T-helper 1 cell (primary cell): ENCODE measurements at regions not wholly inside any gene's neighbourhood (a gene's known extent, or its start where the extent isn't known, plus 50 kb on each side); places are given as distances from the start of the nearest gene placed in this dataset.
"Not testable (repeated sequence)": the region's sequence is repeated elsewhere in the genome, so short reads cannot be mapped to it uniquely, and the experiment has no call there.

Source experiments
- DNase-seq, 5 donors: peaks; one replicate each; pipeline ENCODE4 v3.0.0-alpha.2; 2012 to 2020

- peak in 1 of 5 donors; percentile 65 for DNase-seq
Measured at GRCh38 chr5:79924936-79925893, 65.8 kb downstream of the MTX3 start.

GRCh38 chr5:79923431-79923830 lies 67.6 kb downstream of the MTX3 start:
- no peak for DNase-seq

GRCh38 chr5:79922626-79923025 lies 68.4 kb downstream of the MTX3 start:
- DNase-seq = no peak

DNA sequence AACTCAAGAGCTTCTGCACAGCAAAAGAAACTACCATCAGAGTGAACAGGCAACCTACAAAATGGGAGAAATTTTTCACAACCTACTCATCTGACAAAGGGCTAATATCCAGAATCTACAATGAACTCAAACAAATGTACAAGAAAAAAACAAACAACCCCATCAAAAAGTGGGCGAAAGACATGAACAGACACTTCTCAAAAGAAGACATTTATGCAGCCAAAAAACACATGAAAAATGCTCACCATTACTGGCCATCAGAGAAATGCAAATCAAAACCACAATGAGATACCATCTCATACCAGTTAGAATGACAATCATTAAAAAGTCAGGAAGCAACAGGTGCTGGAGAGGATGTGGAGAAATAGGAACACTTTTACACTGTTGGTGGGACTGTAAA lies 83.6 kb downstream of the MTX3 start:
- not testable (repeated sequence) for DNase-seq

GRCh38 chr5:79902571-79902970 lies 88.5 kb downstream of the MTX3 start:
- DNase-seq = not testable (repeated sequence)

DNA sequence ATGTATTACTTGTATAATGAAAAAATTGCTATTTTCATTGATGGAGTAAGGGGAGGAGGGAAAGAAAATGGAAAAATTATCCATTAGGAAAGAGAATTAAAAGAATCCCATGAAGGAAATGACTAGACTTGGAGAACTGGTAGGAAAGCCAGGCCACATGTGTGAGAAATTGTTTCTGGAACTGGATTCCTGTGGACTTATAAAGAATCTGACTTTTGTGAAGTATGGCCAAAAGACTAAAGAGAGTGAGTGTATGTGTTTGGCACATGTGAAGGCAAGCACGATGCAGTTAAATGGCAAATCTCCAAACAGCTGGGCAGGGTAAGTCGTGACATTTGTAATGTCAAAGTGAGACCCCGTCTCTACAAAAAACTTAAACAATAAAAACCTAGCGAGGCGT lies 89.4 kb downstream of the MTX3 start:
- DNase-seq = no peak

DNA sequence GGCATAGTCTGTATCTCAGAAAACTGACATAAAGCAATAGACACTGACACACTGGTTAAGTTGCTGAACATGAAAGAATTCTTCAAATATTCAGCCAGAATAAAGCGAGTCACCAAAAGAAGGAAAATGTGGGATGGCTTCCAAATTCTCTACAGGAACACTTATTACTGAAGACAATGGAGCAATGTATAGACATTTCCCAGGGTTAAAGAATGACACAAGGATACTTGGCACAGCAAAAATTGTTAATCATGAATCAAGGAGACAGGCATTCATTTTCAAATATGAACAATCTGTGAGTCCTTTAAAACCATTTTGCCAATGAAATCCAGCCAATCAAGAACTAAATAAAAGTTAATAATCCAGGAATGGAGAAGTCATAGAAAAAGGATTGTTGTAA lies 92.5 kb downstream of the MTX3 start:
- DNase-seq = no peak

GRCh38 chr5:79893976-79894375 lies 97.1 kb downstream of the MTX3 start:
- DNase-seq = no peak

GRCh38 chr5:79893485-79893884 lies 97.6 kb downstream of the MTX3 start:
- no peak for DNase-seq

GRCh38 chr5:79890930-79891249 lies 100.2 kb downstream of the MTX3 start:
- DNase-seq = no peak

DNA sequence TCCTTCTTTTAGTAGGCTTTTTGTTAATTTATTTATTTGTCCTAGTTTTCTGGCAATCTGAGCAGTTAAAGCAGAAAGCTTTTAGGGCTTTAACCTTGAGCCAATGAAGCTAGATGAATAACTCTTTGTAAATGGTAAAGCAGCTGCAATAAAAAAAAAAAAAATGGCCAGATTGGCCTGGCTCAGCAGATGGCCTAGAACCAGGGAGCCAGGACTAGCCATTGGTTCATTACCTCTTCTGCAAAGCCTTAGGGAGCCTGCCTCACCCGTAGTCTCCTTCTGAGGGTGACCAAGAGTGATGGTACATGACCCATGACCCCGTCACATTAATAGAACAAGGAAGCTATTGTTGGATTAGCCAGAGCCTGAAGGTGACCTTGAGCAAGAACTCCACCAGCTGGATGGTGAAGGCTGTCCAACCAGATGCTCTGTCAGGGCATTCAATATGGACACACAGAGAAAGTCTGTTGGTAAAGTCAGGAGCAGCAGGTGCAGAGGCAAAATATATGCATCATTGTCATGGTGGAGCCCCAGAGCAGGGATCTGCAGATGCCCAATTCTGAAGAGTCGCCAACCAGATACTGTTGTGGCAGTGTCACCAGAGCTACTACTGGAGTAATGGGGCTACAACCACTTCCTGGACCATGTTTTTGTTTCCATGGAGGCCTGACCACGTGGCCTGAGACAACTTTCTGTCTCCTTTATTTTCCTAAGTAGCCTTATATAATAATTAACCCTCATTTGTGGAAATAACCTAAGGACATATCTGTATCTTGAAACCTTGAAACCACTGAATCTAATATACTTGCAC lies 100.7 kb downstream of the MTX3 start:
- DNase-seq = no peak

DNA sequence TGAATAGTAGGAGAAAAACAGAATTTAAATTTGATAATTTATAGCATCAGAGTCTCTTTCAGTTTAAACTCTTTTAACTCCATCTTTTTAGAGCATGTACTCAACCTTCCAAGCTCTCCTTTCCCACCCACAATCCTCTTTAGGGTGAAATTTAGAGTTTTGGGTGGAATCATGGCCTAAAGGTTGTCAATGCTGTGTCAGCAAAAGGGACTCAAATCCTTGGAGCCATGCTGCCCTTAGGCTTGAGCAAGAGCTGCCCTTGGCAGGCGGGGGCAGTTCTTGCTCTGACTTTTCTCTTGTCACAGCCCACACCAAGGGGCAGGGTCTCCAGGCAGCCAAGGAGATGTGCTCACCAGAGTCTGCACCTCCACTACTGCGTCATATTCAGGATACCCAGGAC lies 102.4 kb downstream of the MTX3 start:
- DNase-seq = no peak

DNA sequence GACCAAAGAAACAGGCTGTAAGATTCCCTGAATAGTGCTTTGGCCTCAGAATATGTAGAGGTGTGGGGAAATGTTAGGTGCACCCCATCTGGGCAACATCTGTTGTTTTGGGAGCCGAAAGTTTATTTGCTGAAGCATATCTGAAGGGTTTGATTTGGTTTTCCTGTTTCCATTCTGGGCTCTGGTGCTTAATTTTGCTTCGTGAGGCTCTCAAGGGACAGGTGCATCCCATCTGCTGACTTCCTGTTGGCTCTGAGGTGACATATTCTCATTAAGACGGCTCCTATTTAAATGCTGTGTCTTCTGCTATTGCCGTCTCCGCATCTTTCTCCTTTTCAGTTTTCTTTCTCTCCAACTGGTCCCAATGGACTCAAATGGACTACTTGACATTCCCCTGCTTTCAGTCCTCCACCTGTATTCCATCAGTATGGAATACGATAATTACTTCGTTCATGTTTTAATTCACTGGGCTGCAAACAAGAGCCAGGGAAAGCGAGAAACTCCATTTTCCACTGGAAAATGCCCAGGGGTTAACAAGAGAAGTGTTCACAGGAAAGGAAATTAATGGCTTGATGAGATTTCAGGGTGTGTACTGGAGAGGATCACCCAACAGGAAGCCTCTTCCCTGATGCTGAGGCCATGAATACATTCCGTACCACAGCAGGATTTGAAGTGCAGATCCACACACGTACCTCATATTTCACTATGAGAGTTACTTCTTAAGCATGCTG lies 104.0 kb downstream of the MTX3 start:
- no peak for DNase-seq

DNA sequence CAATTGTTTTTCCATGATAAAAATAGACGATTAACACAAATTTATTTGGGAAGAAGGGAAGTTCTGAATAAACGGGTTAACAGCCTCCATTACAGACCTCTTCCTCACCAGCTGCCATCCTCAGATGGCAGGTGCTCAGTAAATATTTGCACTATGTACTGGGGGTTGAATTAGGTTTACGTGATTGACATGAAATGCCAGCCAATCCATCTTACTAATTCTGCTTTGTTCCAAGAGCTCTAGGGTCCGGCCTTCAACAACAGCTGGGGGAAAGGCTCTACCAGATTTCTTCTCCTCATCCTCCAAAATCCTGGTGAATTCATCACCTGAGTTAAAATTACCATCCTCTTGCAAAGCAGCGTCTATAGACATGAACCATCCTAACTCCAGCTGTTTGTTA lies 104.6 kb downstream of the MTX3 start:
- DNase-seq = no peak

- DNase-seq = not testable (repeated sequence)
Measured at GRCh38 chr5:79879880-79880279, 111.2 kb downstream of the MTX3 start.

DNA sequence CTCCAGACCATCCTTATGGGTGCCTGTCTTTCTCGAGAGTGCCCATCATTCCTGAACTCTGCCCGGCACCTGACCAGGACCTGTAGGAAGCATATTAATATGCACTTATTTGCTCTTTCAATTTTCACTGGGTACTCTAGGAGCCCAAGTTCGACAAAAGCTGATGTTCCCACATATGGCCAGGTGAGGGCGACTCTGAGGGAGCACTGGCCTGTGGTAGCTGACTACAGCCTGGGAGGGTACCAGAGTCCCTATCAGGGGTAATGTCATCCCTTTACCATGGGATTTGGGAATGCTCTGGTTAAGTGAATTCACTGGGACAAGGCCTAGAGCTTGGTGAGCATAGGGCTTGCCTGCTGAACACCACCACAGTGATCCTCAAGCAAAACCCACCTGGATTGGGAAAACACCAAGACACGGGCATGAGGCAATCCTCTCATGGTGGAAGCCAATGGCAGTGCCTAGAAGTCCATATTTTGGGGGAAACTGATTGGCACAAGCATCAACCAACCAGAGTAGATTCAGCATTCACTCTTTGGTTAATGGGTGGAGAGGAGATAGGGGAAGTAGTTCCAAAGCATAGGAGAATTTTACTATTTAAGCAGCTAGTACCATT lies 112.2 kb downstream of the MTX3 start:
- DNase-seq = peak in 1 of 5 donors; percentile 43

GRCh38 chr5:79878136-79878679 lies 112.9 kb downstream of the MTX3 start:
- no peak for DNase-seq

- no peak for DNase-seq
Measured at GRCh38 chr5:79876456-79876855, 114.6 kb downstream of the MTX3 start.

GRCh38 chr5:79875230-79875629 lies 115.8 kb downstream of the MTX3 start:
- DNase-seq = no peak

- no peak for DNase-seq
Measured at GRCh38 chr5:79873187-79873586, 117.9 kb downstream of the MTX3 start.

GRCh38 chr5:79872291-79872690 lies 118.8 kb downstream of the MTX3 start:
- no peak for DNase-seq

GRCh38 chr5:79871364-79872120 lies 119.5 kb downstream of the MTX3 start:
- DNase-seq = no peak
